GM20000 (cell line): ENCODE measurements at regions not wholly inside any gene's neighbourhood (a gene's known extent, or its start where the extent isn't known, plus 50 kb on each side); places are given as distances from the start of the nearest gene placed in this dataset.

Source experiments
- DNase-seq: peaks from one replicate; pipeline ENCODE4 v3.0.0; 2012; ENCODE audit warnings: low spot score
- CTCF ChIP-seq: IDR thresholded peaks from 2 replicates; pipeline ENCODE4 v1.5.1; 2012; ENCODE audit warnings: mild to moderate bottlenecking, control low read depth; ENCODE audit errors: extremely low read depth, missing control alignments

- DNase-seq, result no peak
- no peak for TF ChIP-seq CTCF
These were observed 53.4 kb upstream of the ECI2 start for GRCh38 chr6:4188801-4189200.

- DNase-seq, result no peak
- TF ChIP-seq CTCF, result no peak
These were observed 52.1 kb upstream of the ECI2 start for GRCh38 chr6:4187480-4187879.

GRCh38 chr6:4186385-4186784 lies 51.0 kb upstream of the ECI2 start:
- TF ChIP-seq CTCF, result no peak
- no peak for DNase-seq

- no peak for TF ChIP-seq CTCF
- no peak for DNase-seq
These were observed 50.5 kb upstream of the ECI2 start for GRCh38 chr6:4185846-4186245.

DNA sequence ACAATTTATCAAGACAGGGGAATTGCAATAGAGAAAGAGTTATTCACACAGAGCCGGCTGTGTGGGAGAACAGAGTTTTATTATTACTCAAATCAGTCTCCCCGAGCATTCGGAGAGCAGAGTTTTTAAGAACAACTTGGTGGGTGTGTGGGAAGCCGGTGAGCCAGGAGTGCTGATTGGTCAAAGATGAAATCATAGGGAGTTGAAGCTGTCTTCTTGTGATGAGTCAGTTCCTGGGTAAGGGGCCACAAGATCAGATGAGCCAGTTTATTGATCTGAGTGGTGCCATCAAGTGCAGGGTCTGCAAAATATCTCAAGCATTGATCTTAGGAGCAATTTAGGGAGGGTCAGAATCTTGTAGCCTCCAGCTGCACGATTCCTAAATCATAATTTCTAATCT lies 50.0 kb upstream of the ECI2 start:
- no peak for TF ChIP-seq CTCF
- DNase-seq, result no peak
